Stimulated activated CD4-positive, alpha-beta T cell treated with anti-CD3 and anti-CD28 coated beads, Interleukin-12 subunit alpha, Interleukin-12 subunit beta, amount 100 ng/mL, for 48 hours (primary cell): ENCODE measurements at regions not wholly inside any gene's neighbourhood (a gene's known extent, or its start where the extent isn't known, plus 50 kb on each side); places are given as distances from the start of the nearest gene placed in this dataset.

ENCODE experiments used
- DNase-seq, 3 donors: peaks; one replicate each; pipeline ENCODE4 v3.0.0-alpha.2; 2020; ENCODE audit warnings: low read depth in 2 of 3, low spot score in 1 of 3

- no peak for DNase-seq
Observed at GRCh38 chr1:209430107-209430506, 153.4 kb upstream of the CAMK1G start.

GRCh38 chr1:209430821-209431259 is 152.7 kb upstream of the CAMK1G start:
- DNase-seq, result no peak

- DNase-seq, result no peak
Observed at GRCh38 chr1:209431402-209431801, 152.1 kb upstream of the CAMK1G start.

- DNase-seq, result no peak
Observed at GRCh38 chr1:209431813-209432442, 151.6 kb upstream of the CAMK1G start.

GRCh38 chr1:209432443-209432825 is 151.1 kb upstream of the CAMK1G start:
- DNase-seq, result no peak

- no peak for DNase-seq
Observed at GRCh38 chr1:209433649-209434031, 149.9 kb upstream of the CAMK1G start.

- no peak for DNase-seq
Observed at GRCh38 chr1:209434066-209434465, 149.4 kb upstream of the CAMK1G start.

GRCh38 chr1:209434631-209435217 is 148.8 kb upstream of the CAMK1G start:
- no peak for DNase-seq

- peak; percentile 10 to 40 (median 35) for DNase-seq
Observed at GRCh38 chr1:209435654-209436566, 147.6 kb upstream of the CAMK1G start.

GRCh38 chr1:209439828-209440227 is 143.7 kb upstream of the CAMK1G start:
- DNase-seq, result no peak

GRCh38 chr1:209443361-209443931 is 140.1 kb upstream of the CAMK1G start:
- no peak for DNase-seq

- no peak for DNase-seq
Observed at GRCh38 chr1:209443975-209444651, 139.4 kb upstream of the CAMK1G start.

- DNase-seq, result no peak
Observed at GRCh38 chr1:209444961-209445360, 138.6 kb upstream of the CAMK1G start.

GRCh38 chr1:209445576-209445975 is 137.9 kb upstream of the CAMK1G start:
- DNase-seq, result no peak

GRCh38 chr1:209446356-209446755 is 137.2 kb upstream of the CAMK1G start:
- no peak for DNase-seq

GRCh38 chr1:209454340-209454994 is 129.0 kb upstream of the CAMK1G start:
- no peak for DNase-seq

GRCh38 chr1:209455145-209455544 is 128.4 kb upstream of the CAMK1G start:
- no peak for DNase-seq

- no peak for DNase-seq
Observed at GRCh38 chr1:209455661-209456358, 127.7 kb upstream of the CAMK1G start.

GRCh38 chr1:209456878-209457277 is 126.6 kb upstream of the CAMK1G start:
- DNase-seq, result no peak
